ENCODE measurements at regions not wholly inside any gene's neighbourhood (a gene's known extent, or its start where the extent isn't known, plus 50 kb on each side); places are given as distances from the start of the nearest gene placed in this dataset.
"Not testable (repeated sequence)": the region's sequence is repeated elsewhere in the genome, so short reads cannot be mapped to it uniquely, and the experiment has no call there.

DNA sequence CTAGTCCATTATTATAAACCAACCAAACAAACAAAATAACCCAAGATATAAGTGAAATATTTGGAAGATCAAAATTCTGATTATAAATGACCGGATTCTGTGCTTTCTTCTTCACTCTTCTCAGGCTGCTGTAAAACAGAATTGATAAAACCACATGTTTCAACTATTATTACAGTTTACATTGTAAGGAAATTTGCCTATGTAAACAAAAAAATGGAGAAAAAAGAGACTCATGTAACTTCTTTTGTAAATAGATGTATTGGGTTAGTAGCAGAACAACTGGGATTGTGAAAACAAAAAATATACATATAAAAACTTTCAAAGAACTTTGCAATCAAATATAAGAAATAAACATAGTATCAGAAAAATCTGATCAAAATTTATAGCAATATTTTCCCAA lies 295.2 kb upstream of the CCDC179 start:
- no peak for DNase-seq

DNA sequence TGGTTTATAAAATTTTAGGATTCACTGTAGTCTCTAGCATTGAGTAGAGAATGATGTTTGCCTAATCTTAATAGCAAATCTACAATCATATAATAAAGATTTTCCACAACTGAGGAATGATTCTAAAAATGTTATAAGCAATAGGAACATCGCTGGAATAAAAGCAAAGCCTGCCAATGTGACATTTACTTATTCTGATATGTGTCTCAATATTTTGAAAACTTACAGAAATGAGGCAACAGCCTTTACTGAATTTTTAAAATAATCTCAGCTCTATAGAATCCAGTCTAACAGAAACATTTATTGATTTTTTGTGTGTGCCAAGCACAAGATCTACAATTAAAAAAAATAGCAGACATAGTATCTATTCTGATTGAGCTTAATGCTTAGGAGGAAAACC lies 303.7 kb upstream of the CCDC179 start:
- no peak for DNase-seq

DNA sequence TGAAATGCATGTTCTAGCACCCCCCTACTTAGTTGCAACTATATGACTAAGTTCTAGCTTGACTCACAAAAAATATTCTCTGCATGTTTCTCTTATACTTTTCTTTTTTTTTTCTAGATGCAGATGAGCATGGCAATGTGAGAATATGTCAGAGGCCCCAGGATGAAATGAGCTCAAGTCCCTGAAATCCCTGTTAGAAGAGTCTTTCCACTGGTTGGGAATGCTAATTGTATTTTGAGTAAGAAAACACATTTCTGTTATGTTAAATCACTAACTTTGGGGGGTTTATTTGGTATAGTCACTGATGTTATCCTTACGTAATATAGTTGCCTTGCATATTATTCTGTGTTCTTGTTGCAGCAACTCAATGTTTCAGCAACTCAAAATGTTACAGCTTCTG lies 306.1 kb upstream of the CCDC179 start:
- DNase-seq, result no peak

DNA sequence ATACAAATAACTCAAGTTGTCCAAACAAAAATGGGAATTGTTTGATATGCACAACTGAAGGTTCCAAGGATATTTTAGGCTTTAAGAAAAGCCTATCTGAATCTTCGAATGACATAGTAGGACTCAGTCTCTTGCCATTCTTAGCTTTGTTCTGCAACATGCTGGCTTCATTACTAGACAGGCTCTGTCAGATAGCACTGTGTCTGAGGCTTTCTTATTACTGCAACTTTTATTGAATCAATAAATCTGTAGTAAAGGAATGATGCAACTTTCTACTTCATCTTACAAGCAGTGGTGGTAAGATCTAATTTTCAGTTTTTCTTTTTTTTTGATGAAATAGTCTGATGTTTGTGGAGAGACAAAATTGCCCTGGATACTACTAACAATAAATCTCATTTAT lies 319.3 kb upstream of the CCDC179 start:
- no peak for DNase-seq

DNA sequence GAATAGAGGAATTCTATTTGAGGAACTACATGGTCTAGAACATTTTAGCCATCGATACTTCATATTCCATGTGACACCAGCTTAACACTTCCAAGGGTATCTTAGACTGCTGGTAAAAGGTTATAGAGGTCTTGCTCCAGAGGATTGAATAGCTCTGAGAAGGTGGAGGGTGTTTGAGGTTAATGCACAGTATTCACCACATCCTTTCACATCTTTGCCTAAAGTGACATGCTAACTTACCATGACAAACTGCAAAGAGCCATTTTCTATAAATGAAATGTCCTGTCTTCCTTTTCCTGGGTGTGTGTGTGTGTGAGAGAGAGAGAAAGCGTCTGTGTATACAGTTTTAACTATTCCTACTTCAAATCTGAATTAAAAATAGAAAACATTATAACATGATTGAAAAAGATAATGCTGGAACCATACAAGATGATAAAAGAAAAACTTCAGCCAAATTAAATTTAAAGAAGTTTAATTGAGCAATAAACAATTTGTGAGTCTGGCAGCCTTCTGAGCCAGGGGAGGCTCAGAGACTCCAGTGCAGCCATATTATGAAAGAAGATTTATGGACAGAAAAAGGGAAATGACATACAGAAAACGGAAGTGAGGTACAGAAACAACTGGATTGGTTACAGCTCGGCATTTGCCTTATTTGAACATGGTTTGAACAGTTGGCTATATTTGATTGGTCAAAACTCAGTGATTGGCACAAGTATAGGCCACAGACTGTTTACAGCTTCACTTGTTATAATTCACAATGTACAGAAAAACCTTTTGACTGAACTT lies 320.9 kb upstream of the CCDC179 start:
- DNase-seq, result no peak

DNA sequence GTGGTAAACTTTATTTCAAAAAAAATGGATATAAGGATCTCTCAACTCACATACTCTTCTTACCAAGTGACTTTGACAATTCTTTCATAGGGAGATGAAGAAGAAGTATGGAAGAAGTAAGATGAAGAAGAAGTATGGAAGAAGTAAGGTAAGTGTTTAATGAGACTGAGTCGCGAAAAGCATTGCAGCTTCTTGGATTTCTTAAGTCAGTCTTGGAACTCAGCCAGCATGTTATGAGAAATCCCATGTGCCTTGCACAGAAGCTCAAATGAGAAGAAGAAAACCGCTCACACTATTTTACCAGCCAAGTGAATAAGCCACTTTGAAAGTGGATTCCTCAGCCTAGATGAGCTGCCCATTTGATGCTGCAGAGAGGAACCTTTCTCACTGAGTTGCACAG lies 332.0 kb upstream of the CCDC179 start:
- no peak for DNase-seq

DNA sequence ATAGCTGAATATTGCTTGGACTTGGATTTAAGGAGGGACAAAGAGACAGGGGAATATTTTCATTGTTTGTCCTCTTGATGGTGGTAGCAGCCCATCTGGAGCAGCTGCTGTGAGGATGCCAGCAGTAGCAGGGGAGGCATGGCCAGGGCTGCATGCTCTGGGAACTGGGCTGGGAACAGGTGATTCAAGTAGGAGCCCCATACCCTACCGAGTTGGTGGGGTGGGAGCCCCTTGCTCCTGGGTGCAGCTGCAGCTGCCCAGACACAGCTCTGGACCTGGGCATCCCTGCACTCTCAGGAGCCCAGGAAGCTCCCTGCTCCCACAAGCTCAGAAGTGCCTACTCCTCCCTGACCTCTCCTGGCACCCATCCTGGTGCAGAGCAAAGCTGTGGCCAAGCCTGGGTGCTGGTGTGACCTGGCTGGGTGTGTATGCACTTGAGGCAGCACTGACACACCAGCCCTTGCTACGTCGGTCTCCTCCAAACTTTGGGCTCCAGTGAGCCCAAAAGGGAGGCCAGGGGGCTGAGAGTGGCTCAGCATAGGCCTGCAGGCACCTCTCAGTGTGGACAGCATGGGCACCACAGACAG lies 341.8 kb upstream of the CCDC179 start:
- no peak for DNase-seq

DNA sequence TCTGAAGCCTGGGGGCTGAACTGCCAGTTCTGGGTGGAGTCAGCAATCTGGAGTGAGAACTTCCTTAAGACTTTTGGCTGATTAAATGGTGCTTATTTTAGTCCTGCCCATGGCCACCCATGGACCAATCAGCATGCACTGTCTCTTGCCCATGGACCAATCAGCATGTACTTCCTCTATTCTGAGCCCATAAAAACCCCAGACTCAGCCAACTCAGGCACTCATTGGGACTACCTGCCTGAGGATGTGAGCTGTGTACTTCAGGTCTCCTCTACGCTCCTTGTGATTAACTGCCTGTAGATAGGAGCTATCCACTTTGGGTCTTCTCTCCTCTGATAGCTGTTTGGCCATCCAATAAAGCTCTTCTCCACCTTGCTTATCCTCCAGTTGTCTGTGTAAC lies 342.3 kb upstream of the CCDC179 start:
- no peak for DNase-seq

DNA sequence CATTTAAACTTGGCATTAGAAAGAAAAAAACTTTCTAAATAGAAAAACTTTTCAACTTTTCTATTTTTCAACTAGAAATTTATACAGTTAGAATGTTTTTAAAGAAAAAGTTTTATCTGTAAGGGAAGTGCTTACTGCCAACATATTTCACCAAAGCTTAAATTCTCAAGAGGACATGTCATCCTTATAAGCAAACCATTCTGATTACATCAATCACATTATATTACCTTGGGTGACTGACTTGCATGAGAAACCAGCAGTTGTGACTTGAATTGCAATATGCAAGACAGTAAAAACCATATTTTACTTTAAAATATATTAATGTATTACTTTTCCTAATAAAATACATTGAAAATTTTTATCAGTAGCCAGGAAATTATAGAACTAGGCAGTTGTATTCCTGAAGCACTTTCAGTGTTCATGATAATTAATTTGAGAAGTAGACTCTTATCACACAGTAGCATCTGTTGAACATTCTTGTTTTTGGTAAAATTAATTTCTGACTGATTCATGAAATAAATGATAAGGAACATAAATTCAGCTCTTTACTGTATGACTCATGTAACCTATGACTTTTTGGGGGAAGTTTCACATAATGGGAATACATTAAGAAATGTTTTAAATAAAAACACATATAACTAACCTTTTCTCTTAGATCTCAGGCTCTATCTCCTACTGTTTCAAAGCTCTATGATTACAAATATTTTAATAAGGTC lies 345.0 kb upstream of the CCDC179 start:
- DNase-seq, result no peak

DNA sequence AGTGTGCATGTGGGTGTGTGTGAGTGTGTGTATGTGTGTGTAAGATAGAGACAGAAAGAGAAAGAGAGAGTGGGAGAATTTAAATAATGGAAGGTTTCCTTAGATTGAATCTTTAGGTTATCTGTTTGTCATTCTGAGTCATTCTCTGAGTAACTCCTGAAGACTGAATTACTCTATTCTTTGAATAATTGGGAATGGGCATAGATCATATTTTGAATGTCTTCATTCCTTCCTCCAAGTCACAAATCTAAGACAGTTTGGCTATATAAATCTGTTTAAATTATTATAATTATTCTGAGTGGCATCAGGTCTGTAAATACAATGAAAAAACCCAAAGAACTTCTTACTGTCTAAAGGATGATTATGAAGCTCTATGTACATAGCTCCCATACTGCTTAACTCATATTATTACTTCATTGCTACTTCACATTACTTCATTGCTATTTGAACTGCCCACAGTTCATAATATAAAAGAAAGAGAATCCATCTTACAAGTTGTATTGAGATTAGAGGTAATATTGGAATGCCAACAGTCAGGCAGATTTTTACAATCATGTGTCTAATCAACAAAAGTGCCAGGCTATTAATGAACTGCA lies 346.6 kb upstream of the CCDC179 start:
- no peak for DNase-seq

DNA sequence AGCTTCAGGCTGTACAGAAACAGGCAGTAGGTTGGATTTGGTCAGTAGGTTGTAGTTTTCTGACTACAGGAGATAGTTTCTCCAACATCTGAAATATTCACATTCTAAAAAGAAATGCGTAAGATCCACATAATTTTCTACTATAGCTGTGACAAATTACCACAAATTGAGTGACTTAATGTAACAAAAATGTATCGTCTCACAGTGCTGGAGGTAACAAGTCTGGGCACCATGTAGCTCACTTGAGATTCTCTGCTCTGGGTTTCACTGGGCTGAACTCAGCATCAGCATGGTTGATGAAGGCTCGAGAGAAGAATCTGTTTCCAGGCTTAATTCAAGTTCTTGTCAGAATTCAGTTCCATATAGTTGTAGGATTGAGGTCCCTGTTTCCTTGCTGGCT lies 350.9 kb upstream of the CCDC179 start:
- DNase-seq, result no peak

DNA sequence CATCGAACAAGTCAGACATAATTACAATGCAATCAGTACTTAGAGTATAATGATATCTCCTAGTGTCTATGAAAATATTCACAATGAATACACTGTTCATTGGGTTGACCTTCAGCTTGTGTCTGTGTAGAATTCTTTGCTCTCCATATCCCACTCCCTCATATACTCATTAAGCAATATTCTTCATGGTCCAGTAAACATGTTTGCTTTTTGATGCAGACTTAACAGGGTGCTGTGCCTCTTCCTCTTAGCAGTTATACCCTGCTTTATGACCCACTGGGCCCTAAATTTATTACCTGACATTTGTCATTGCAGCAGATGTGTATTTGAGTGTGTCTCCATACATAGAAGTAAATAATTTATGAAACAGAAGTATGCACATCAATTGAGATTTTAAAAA lies 352.5 kb upstream of the CCDC179 start:
- no peak for DNase-seq

DNA sequence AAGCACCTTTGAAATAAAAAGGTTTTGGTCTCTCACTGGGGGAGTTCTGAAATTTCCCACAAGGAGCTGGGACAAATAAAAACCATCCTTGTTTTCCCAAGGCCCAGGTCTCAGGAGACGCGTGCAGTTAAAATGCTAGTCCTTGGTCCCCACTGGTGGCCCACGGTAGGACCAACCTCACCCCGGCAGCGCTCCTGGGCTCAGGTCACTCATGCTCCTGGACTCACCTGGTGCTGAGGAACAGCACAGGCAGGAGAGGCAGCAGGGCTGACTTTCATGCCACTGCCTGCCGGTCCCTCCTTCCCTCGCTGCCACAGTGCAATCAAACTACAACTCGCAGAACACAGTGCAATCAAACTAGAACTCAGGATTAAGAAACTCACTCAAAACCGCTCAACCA lies 356.8 kb upstream of the CCDC179 start:
- DNase-seq, result no peak

DNA sequence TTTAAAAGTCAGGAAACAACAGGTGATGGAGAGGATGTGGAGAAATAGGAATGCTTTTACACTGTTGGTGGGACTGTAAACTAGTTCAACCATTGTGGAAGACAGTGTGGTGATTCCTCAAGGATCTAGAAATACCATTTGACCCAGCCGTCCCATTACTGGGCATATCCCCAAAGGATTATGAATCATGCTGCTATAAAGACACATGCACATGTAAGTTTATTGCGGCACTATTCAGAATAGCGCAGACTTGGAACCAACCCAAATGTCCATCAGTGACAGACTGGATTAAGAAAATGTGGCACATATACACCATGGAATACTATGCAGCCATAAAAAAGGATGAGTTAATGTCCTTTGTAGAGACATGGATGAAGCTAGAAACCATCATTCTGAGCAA lies 359.8 kb upstream of the CCDC179 start:
- DNase-seq, result not testable (repeated sequence)

DNA sequence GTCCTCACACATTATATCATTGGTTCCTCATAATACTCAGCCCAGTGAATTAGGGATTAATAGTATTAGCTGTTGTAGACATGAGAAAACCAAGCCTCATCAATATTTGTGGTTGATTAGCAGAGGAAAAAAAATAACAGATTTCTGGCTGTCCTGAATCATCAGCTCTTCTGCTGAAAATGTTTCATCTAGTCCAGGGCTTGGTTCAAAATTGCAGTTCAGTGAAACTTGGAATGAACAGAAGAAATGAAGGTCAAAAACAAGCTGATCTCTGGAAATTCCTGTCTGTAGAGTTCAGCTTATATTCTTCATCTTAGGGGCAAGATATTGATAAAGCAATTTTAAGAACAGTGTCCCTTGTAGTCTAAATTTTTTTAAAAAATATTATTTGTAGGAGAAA lies 361.1 kb upstream of the CCDC179 start:
- DNase-seq, result no peak

DNA sequence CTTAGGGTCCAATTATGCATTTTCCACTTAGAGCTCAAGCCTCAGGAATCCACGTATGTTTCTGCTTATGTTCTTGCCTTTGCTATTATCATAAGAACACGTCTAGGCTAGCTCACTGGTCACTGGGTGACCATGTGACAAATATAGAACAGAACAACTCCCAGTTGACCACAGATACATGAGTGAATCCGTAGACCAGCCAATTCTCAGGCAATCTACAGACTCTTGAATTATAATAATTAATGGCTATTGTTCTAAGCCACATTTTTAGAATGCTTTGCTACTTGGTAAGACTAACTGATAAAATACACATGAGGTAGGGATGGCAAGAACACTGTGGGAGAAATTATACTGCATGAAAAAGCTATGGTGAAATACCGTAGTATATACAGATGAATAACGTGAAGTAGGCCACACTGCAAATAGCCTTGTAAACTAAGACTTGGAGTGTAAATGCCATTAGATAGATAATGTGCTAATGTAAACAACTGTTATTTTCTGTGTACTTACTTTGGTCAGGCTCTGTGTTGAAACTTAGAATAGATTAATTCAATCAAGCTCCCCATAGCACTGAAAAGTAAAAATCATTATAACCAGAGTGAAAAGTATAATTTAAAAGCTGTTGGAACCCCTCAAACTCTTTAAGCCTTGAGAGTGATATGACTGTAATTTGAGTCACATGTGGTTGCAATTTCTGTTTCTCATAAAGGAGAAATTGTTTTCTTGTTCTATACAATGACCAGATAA lies 366.2 kb upstream of the CCDC179 start:
- DNase-seq, result no peak

DNA sequence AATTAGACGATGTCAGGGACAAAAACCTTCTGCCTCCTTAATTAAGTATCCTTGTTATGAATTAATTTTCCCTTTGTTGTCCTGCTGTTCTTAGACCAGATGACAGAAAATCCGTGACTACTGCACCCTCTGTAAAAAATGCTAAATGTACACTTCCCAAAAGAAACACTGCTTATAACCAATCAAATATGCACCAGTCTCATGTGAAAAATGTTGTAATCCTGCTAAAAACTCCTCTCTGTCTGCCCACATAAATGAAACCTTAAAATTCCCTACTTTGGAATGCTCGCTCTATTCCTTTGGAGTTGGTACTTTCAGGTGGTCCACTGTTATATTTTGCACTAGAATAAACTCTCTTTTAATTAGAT lies 366.8 kb upstream of the CCDC179 start:
- no peak for DNase-seq

DNA sequence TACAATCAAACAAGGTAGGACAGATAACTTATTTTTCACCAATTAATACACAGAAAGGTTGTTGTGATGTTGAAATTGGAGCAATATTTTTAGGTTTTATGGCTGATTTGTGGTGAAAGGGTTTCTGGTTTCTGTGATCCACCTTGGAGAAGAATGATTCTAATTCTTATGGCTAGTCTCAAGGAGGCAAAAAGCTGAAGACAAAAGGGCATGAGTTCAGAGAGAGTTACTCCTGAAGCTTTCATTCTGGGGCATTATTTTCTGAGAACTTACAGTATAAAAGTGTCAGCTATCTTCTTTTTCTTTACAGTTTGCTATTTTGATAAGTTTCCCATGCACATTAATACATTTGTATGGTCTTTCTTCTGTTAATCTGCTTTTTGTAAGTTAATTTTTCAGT lies 372.4 kb upstream of the CCDC179 start:
- DNase-seq, result no peak

DNA sequence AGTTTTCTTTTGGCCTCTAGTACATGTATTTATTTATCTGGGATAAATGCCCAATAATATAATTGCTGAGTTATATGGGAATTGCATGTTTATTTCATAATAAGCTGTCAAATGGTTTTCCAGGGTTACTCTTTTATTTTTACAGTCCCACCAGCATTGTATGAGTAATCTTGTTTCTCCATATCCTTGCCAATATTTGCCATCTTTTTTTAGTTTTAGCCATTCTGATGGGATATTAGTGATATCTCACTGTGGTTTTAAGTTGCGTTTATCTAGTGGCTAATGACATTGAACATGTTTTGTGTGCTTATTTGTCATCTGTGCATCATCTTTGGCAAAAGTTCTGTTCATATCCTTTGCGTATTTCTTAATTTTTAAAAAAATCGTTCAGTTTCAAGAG lies 372.8 kb upstream of the CCDC179 start:
- no peak for DNase-seq

DNA sequence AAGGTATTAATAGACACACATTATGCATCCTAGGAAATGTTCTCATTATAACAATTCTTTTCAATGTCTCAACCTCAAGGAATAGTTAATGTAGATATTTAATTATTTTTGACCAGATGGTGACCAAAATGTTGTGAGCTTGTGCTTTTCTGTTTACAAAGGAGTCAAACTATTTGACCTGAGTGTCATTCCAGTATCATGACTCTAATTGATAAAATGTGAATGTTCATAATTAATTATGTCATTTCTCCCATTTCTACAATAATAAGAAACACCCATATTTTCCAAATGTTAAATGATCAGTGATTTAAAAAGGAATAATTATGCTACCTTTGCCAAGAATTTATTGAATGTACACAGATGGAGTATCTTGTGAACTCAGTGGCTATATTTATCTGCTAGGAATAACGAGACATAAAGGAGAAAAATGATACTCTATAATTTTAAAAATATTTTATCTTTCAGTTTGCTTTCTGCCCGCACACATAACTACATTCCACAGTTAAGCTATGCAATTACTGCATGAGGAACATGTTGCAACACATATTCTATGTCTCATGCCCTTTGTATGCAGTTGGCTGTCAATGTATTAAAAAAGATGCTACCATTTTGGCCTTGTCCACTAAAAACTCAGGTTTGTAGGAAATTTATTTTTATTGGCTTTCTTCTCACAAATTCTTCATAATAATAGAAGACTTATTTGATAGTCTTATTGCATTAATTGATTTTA lies 376.7 kb upstream of the CCDC179 start:
- no peak for DNase-seq

DNA sequence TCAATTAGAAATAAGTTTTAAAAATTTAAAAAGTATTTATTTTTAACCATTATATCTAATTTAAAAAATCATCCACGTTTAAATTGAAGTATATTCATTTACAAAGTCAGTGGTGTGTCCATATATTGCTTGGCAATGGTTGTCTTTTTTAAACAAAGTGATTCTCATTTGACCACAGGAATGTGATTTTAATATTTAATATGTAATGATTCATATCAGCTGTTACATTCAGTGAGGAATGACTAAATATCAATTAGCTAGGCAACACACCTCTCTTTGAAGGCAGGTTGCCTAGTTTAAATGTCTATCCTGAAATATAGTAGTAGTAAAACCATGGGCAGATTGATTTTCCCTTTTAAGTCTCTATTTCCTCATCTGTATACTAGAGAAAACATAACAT lies 392.2 kb upstream of the CCDC179 start:
- no peak for DNase-seq

DNA sequence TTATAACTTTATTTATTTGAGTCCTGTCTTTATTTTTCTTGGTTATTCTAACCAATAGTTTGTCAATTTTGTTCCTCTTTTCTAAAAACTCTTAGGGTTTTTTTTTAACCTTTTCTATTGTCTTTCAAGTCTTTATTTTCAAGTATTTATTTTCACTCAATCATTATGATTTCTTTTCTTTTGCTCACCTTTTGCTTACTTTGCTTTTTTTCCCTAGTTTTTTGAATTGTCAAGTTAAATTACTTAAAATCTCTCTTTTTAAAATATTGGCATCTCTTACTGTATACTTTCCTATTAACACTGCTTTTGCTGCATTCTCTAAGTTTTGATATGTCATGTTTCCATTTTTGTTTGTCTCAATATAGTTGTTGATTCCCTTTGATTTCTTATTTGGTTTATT lies 396.8 kb upstream of the CCDC179 start:
- no peak for DNase-seq

DNA sequence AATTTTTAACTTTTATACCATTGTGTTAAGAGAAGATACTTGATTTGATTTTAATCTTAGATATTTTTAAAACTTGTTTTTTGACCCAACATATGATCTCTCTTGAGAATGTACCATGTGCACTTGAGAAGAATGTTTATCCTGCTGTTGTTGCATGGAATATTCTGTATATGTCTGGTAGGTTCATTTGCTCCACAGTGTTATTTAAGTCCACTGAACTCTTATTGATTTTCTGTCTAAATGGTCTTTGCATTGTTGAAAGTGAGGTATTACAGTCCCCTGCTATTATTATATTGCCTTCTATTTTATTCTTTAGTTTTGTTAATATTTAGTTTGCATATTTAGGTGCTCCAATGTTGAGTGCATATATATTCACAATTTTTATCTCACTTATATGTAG lies 397.3 kb upstream of the CCDC179 start:
- DNase-seq, result no peak

All from CD4-positive, alpha-beta T cell treated with Interleukin-4 for 1 hour (primary cell).